Effector memory CD8-positive, alpha-beta T cell (primary cell): ENCODE measurements at regions not wholly inside any gene's neighbourhood (a gene's known extent, or its start where the extent isn't known, plus 50 kb on each side); places are given as distances from the start of the nearest gene placed in this dataset.

Experiments used
- ATAC-seq: fragments of 150-1000 bp; cut with Tn5 transposase; replicated peaks from 2 replicates; pipeline ENCODE4 v1.10.0; 2021; ENCODE audit warnings: mild to moderate bottlenecking, moderate library complexity
- DNase-seq, 3 experiments: peaks; one replicate each; pipeline ENCODE4 v3.0.0; 2021
- H3K27ac Mint-ChIP-seq, 2 donors: one replicate each; pipeline ENCODE4 v1.8.0; 2022; ENCODE audit warnings: mild to moderate bottlenecking in 2 of 2, mixed read lengths in 2 of 2, moderate library complexity in 2 of 2
- H3K27me3 Mint-ChIP-seq, 2 donors: one replicate each; pipeline ENCODE4 v1.8.0; 2022; ENCODE audit warnings: mixed read lengths in 2 of 2
- H3K36me3 Mint-ChIP-seq: one replicate; pipeline ENCODE4 v1.8.0; 2022; ENCODE audit warnings: mild to moderate bottlenecking, moderate library complexity, mixed read lengths; ENCODE audit not compliant: insufficient read depth
- H3K4me1 Mint-ChIP-seq, 2 donors: one replicate each; pipeline ENCODE4 v1.8.0; 2022; ENCODE audit warnings: low read depth in 2 of 2, mixed read lengths in 2 of 2
- H3K4me3 Mint-ChIP-seq, 2 donors: one replicate each; pipeline ENCODE4 v1.8.0; 2022; ENCODE audit warnings: mild to moderate bottlenecking in 2 of 2, mixed read lengths in 2 of 2, moderate library complexity in 2 of 2
- H3K9me3 Mint-ChIP-seq, 2 donors: one replicate each; pipeline ENCODE4 v1.8.0; 2022; ENCODE audit warnings: mixed read lengths in 2 of 2

- no peaks in the 10 kb centered on the region for H3K36me3 Mint-ChIP-seq
- H3K27ac Mint-ChIP-seq, result no peak overlapping the region
Measured at GRCh38 chr6:153588330-153588729, 450.7 kb upstream of the OPRM1 start.

GRCh38 chr6:153583685-153584084, 452.6 kb upstream of the RGS17 start:
- Mint-ChIP-seq H3K9me3 (peaks cover 3 to 20% of the 10 kb centered on the region in 2 donors), H3K36me3 (no peaks in the 10 kb centered on the region), H3K27me3 (no peaks in the 10 kb centered on the region), H3K27ac (no peak overlapping the region), H3K4me1 (no peaks in the 10 kb centered on the region), H3K4me3 (no peak overlapping the region)
- DNase-seq (no peak), ATAC-seq (no peak)

More at GRCh38 chr6:153588330-153588729, 450.7 kb upstream of the OPRM1 start:
- DNase-seq (no peak), ATAC-seq (no peak)
- Mint-ChIP-seq H3K4me3 (no peak overlapping the region), H3K27me3 (no peaks in the 10 kb centered on the region), H3K4me1 (no peaks in the 10 kb centered on the region), H3K9me3 (peaks cover 7% of the 10 kb centered on the region in 2 donors)

- Mint-ChIP-seq H3K9me3 (peaks cover 5 to 27% of the 10 kb centered on the region in 2 donors), H3K27me3 (no peaks in the 10 kb centered on the region), H3K36me3 (no peaks in the 10 kb centered on the region), H3K4me3 (no peak overlapping the region), H3K4me1 (no peaks in the 10 kb centered on the region), H3K27ac (no peak overlapping the region)
- no peak for ATAC-seq
- DNase-seq, result no peak
Measured at GRCh38 chr6:153580776-153581175, 449.7 kb upstream of the RGS17 start.

GRCh38 chr6:153575528-153575927, 444.4 kb upstream of the RGS17 start:
- no peaks in the 10 kb centered on the region for H3K4me1 Mint-ChIP-seq
- H3K36me3 Mint-ChIP-seq, result no peaks in the 10 kb centered on the region
- DNase-seq (no peak), ATAC-seq (no peak)
- H3K27ac Mint-ChIP-seq, result no peak overlapping the region
- no peaks in the 10 kb centered on the region for H3K27me3 Mint-ChIP-seq
- H3K9me3 Mint-ChIP-seq, result peaks cover 9 to 27% of the 10 kb centered on the region in 2 donors
- H3K4me3 Mint-ChIP-seq, result no peak overlapping the region

- no peak for ATAC-seq
Measured at GRCh38 chr6:153574231-153574630, 443.1 kb upstream of the RGS17 start.

GRCh38 chr6:153572371-153572770, 441.3 kb upstream of the RGS17 start:
- Mint-ChIP-seq H3K36me3 (no peaks in the 10 kb centered on the region), H3K27me3 (no peaks in the 10 kb centered on the region), H3K27ac (no peak overlapping the region), H3K4me3 (no peak overlapping the region), H3K4me1 (no peaks in the 10 kb centered on the region), H3K9me3 (peaks cover 2 to 6% of the 10 kb centered on the region in 2 donors)
- DNase-seq (no peak), ATAC-seq (no peak)

More at GRCh38 chr6:153574231-153574630, 443.1 kb upstream of the RGS17 start:
- Mint-ChIP-seq H3K27ac (no peak overlapping the region), H3K4me3 (no peak overlapping the region), H3K4me1 (no peaks in the 10 kb centered on the region), H3K9me3 (peaks cover 6 to 19% of the 10 kb centered on the region in 2 donors), H3K36me3 (no peaks in the 10 kb centered on the region), H3K27me3 (no peaks in the 10 kb centered on the region)
- DNase-seq, result no peak

- no peaks in the 10 kb centered on the region for H3K4me1 Mint-ChIP-seq
- DNase-seq, result no peak
- no peak overlapping the region for H3K27ac Mint-ChIP-seq
- H3K27me3 Mint-ChIP-seq, result no peaks in the 10 kb centered on the region
- H3K36me3 Mint-ChIP-seq, result no peaks in the 10 kb centered on the region
- ATAC-seq, result no peak
- H3K4me3 Mint-ChIP-seq, result no peak overlapping the region
- H3K9me3 Mint-ChIP-seq, result peaks cover 0 to 4% of the 10 kb centered on the region in 2 donors
Measured at GRCh38 chr6:153568628-153569027, 437.5 kb upstream of the RGS17 start.

GRCh38 chr6:153564803-153565202, 433.7 kb upstream of the RGS17 start:
- Mint-ChIP-seq H3K4me1 (no peaks in the 10 kb centered on the region), H3K36me3 (no peaks in the 10 kb centered on the region), H3K27me3 (no peaks in the 10 kb centered on the region), H3K9me3 (peaks cover 0 to 2% of the 10 kb centered on the region in 2 donors), H3K27ac (no peak overlapping the region), H3K4me3 (no peak overlapping the region)
- ATAC-seq (no peak), DNase-seq (no peak)

GRCh38 chr6:153563001-153563400, 431.9 kb upstream of the RGS17 start:
- no peaks in the 10 kb centered on the region for H3K36me3 Mint-ChIP-seq
- no peaks in the 10 kb centered on the region for H3K27me3 Mint-ChIP-seq
- H3K4me3 Mint-ChIP-seq, result no peak overlapping the region
- no peaks in the 10 kb centered on the region for H3K4me1 Mint-ChIP-seq
- H3K9me3 Mint-ChIP-seq, result peaks cover 0 to 2% of the 10 kb centered on the region in 2 donors
- H3K27ac Mint-ChIP-seq, result no peak overlapping the region
- DNase-seq (no peak), ATAC-seq (no peak)

- H3K27ac Mint-ChIP-seq, result no peak overlapping the region
- H3K4me1 Mint-ChIP-seq, result no peaks in the 10 kb centered on the region
- no peaks in the 10 kb centered on the region for H3K27me3 Mint-ChIP-seq
- peaks cover 0 to 4% of the 10 kb centered on the region in 2 donors for H3K9me3 Mint-ChIP-seq
- H3K4me3 Mint-ChIP-seq, result no peak overlapping the region
- no peak for ATAC-seq
- no peak for DNase-seq
- H3K36me3 Mint-ChIP-seq, result peaks cover 2% of the 10 kb centered on the region
Measured at GRCh38 chr6:153553627-153554026, 422.5 kb upstream of the RGS17 start.

- H3K9me3 Mint-ChIP-seq, result peaks cover 0 to 4% of the 10 kb centered on the region in 2 donors
- ATAC-seq, result no peak
- no peaks in the 10 kb centered on the region for H3K27me3 Mint-ChIP-seq
- peaks cover 3% of the 10 kb centered on the region for H3K36me3 Mint-ChIP-seq
- H3K4me3 Mint-ChIP-seq, result no peak overlapping the region
- no peak for DNase-seq
- no peak overlapping the region for H3K27ac Mint-ChIP-seq
- H3K4me1 Mint-ChIP-seq, result no peaks in the 10 kb centered on the region
Measured at GRCh38 chr6:153539602-153540001, 408.5 kb upstream of the RGS17 start.

- Mint-ChIP-seq H3K9me3 (peaks cover 0 to 4% of the 10 kb centered on the region in 2 donors), H3K27ac (no peak overlapping the region), H3K4me3 (no peak overlapping the region), H3K27me3 (no peaks in the 10 kb centered on the region), H3K36me3 (peaks cover 3% of the 10 kb centered on the region), H3K4me1 (no peaks in the 10 kb centered on the region)
- DNase-seq (no peak), ATAC-seq (no peak)
Measured at GRCh38 chr6:153538491-153538890, 407.4 kb upstream of the RGS17 start.

GRCh38 chr6:153537422-153537821, 406.3 kb upstream of the RGS17 start:
- H3K4me3 Mint-ChIP-seq, result no peak overlapping the region
- DNase-seq (no peak), ATAC-seq (no peak)
- no peak overlapping the region for H3K27ac Mint-ChIP-seq
- H3K9me3 Mint-ChIP-seq, result no peaks in the 10 kb centered on the region
- no peaks in the 10 kb centered on the region for H3K4me1 Mint-ChIP-seq
- peaks cover 3% of the 10 kb centered on the region for H3K36me3 Mint-ChIP-seq
- H3K27me3 Mint-ChIP-seq, result no peaks in the 10 kb centered on the region

- H3K9me3 Mint-ChIP-seq, result peaks cover 9 to 16% of the 10 kb centered on the region in 2 donors
- no peaks in the 10 kb centered on the region for H3K4me1 Mint-ChIP-seq
- no peak overlapping the region for H3K27ac Mint-ChIP-seq
- no peak overlapping the region for H3K4me3 Mint-ChIP-seq
- DNase-seq (no peak), ATAC-seq (no peak)
- H3K27me3 Mint-ChIP-seq, result no peaks in the 10 kb centered on the region
- no peaks in the 10 kb centered on the region for H3K36me3 Mint-ChIP-seq
Measured at GRCh38 chr6:153526479-153526878, 395.4 kb upstream of the RGS17 start.

GRCh38 chr6:153525998-153526397, 394.9 kb upstream of the RGS17 start:
- Mint-ChIP-seq H3K36me3 (no peaks in the 10 kb centered on the region), H3K27me3 (no peaks in the 10 kb centered on the region), H3K27ac (no peak overlapping the region), H3K4me3 (no peak overlapping the region), H3K4me1 (no peaks in the 10 kb centered on the region), H3K9me3 (peaks cover 9 to 16% of the 10 kb centered on the region in 2 donors)
- ATAC-seq, result no peak
- no peak for DNase-seq
